Gastrocnemius medialis (tissue), 4 donors: ENCODE measurements at regions not wholly inside any gene's neighbourhood (a gene's known extent, or its start where the extent isn't known, plus 50 kb on each side); places are given as distances from the start of the nearest gene placed in this dataset.

Experiments
- ATAC-seq, 2 donors: fragments of 150-250 bp; one replicate each; pipeline ENCODE4 v1.9.1; 2016
- DNase-seq, 2 donors: peaks; one replicate each; pipeline ENCODE4 v3.0.0-alpha.2; 2019
- H3K27ac ChIP-seq, 4 donors: fragments of 200-600 bp; sonication (generic); 1 replicate in 1 of 4; 2 replicates in 3 of 4; pipeline ENCODE4 v1.5.1; 2016 to 2018; ENCODE audit warnings: mild to moderate bottlenecking in 2 of 4, moderate library complexity in 1 of 4
- H3K27me3 ChIP-seq, 3 donors: fragments of 200-600 bp; sonication (generic) in 2 of 3; 1 replicate in 1 of 3; 2 replicates in 2 of 3; pipeline versions ENCODE4 v1.5.1 to v1.6.0; 2016 to 2019; ENCODE audit warnings: mild to moderate bottlenecking in 1 of 3, moderate library complexity in 1 of 3
- H3K36me3 ChIP-seq, 2 donors: fragments of 200-600 bp; sonication (generic) in 1 of 2; one replicate each; pipeline ENCODE4 v1.5.1; 2017 to 2018
- H3K4me1 ChIP-seq, 2 donors: fragments of 200-600 bp; sonication (generic) in 1 of 2; one replicate each; pipeline ENCODE4 v1.5.1; 2016 to 2017; ENCODE audit warnings: mild to moderate bottlenecking in 2 of 2
- H3K4me3 ChIP-seq, 4 donors: fragments of 200-600 bp; sonication (generic) in 3 of 4; 1 replicate in 1 of 4; 2 replicates in 3 of 4; pipeline ENCODE4 v1.5.1; 2016 to 2019; ENCODE audit warnings: mild to moderate bottlenecking in 2 of 4
- H3K9me3 ChIP-seq, 3 donors: fragments of 200-600 bp; sonication (generic) in 2 of 3; 1 replicate in 1 of 3; 2 replicates in 2 of 3; pipeline ENCODE4 v1.5.1; 2016 to 2019
- POLR2A ChIP-seq, 2 donors: fragments of 450-650 bp; IDR thresholded peaks; one replicate each; pipeline ENCODE4 v1.6.1; 2017; ENCODE audit warnings: antibody characterized with exemption in 2 of 2, mild to moderate bottlenecking in 2 of 2, moderate library complexity in 2 of 2
- in situ Hi-C, 4 donors: fragments of 200-750 bp; cut with MboI; loops; one replicate each; pipeline versions ENCODE4 v1.15.0 to v1.8.0; 2017; ENCODE audit warnings: low sequenced_read_pairs in 4 of 4
- intact Hi-C: fragments of 100-400 bp; cut with DNase I; formaldehyde crosslinking; loops from one replicate; pipeline ENCODE4 v1.15.1; 2023; ENCODE audit warnings: low total_unique reads
- TF ChIP-seq, protein P1 (sequence below), 5 experiments: fragments of 450-650 bp in 3 of 5; fragments of 200-600 bp in 2 of 5; sonication (generic) in 2 of 5; IDR thresholded peaks in 4 of 5; conservative IDR thresholded peaks in 1 of 5; 1 replicate in 4 of 5; 2 replicates in 1 of 5; pipeline ENCODE4 v1.5.1; 2016 to 2019; ENCODE audit warnings: antibody characterized with exemption in 5 of 5, mild to moderate bottlenecking in 3 of 5, moderate library complexity in 3 of 5

GRCh38 chr16:86195863-86196630 is 297.1 kb downstream of the IRF8 start:
- no peak for TF ChIP-seq POLR2A (IDR thresholded peaks at IDR 0.05)
- TF ChIP-seq, protein P1, sequence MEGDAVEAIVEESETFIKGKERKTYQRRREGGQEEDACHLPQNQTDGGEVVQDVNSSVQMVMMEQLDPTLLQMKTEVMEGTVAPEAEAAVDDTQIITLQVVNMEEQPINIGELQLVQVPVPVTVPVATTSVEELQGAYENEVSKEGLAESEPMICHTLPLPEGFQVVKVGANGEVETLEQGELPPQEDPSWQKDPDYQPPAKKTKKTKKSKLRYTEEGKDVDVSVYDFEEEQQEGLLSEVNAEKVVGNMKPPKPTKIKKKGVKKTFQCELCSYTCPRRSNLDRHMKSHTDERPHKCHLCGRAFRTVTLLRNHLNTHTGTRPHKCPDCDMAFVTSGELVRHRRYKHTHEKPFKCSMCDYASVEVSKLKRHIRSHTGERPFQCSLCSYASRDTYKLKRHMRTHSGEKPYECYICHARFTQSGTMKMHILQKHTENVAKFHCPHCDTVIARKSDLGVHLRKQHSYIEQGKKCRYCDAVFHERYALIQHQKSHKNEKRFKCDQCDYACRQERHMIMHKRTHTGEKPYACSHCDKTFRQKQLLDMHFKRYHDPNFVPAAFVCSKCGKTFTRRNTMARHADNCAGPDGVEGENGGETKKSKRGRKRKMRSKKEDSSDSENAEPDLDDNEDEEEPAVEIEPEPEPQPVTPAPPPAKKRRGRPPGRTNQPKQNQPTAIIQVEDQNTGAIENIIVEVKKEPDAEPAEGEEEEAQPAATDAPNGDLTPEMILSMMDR (IDR thresholded peaks at IDR 0.05 in 4 of 5, conservative IDR thresholded peaks at IDR 0.05 in 1 of 5), result no peak
- H3K4me1 ChIP-seq, result no peaks in the 10 kb centered on the region
- H3K36me3 ChIP-seq, result no peaks in the 10 kb centered on the region
- no peak overlapping the region for H3K27ac ChIP-seq
- ATAC-seq (no peak), DNase-seq (no peak)
- no peak overlapping the region for H3K4me3 ChIP-seq
- intact Hi-C loops (no loop called here), in situ Hi-C loops (no loop called here)
- peaks cover 50 to 90% (median 61%) of the 10 kb centered on the region in 3 donors for H3K27me3 ChIP-seq
- no peaks in the 10 kb centered on the region for H3K9me3 ChIP-seq

DNA sequence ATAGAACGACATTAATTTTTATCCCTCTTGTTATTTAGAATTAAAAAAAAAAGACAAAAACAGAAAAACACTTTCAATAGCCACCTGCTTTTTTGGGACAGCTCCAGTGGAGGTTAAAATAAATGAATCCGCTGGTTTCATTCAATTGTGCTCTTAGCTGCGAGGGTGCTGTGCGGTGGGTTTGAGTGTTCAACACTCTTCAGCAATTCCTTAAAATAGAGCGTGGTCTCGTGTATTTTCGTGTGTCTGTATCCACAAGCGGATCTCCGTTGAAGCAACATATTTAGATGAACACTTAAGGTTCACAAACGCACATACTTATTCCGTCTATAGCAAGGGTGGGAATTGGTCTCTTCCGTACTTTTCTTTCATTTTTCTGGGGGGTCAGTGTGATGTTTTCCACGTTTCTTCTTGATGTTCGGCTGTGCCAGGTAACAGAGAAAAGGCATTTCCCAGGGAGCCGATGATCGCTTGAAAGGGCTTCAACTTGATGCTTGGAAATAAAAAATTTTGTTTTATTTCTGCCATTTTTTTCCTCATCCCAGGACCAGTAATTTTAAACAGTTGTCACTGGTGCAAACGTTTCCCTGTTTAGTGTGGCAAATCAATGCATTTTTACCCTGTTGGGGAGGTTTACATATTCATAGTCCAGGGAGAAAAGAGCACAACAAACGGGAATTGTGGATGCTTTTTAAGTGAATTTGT is 297.9 kb downstream of the IRF8 start:
- ATAC-seq, result no peak
- H3K27me3 ChIP-seq, result peaks cover 53 to 86% (median 65%) of the 10 kb centered on the region in 3 donors

GRCh38 chr16:86198206-86199118 is 299.5 kb downstream of the IRF8 start:
- no peaks in the 10 kb centered on the region for H3K4me1 ChIP-seq
- no peak for ATAC-seq
- no peak overlapping the region for H3K4me3 ChIP-seq
- H3K9me3 ChIP-seq, result no peaks in the 10 kb centered on the region
- no peak for DNase-seq
- no peak overlapping the region for H3K27ac ChIP-seq
- no peak for TF ChIP-seq POLR2A (IDR thresholded peaks at IDR 0.05)
- TF ChIP-seq, protein P1 (IDR thresholded peaks at IDR 0.05 in 4 of 5, conservative IDR thresholded peaks at IDR 0.05 in 1 of 5), result no peak
- in situ Hi-C loops (no loop called here), intact Hi-C loops (no loop called here)
- no peaks in the 10 kb centered on the region for H3K36me3 ChIP-seq
- peaks cover 57 to 76% (median 65%) of the 10 kb centered on the region in 3 donors for H3K27me3 ChIP-seq

More for the DNA sequence above, 297.9 kb downstream of the IRF8 start:
- H3K9me3 ChIP-seq, result no peaks in the 10 kb centered on the region
- DNase-seq, result no peak
- H3K27ac ChIP-seq, result no peak overlapping the region
- H3K4me1 ChIP-seq, result no peaks in the 10 kb centered on the region
- intact Hi-C loops (no loop called here), in situ Hi-C loops (no loop called here)
- no peaks in the 10 kb centered on the region for H3K36me3 ChIP-seq
- TF ChIP-seq, protein P1 (IDR thresholded peaks at IDR 0.05 in 4 of 5, conservative IDR thresholded peaks at IDR 0.05 in 1 of 5), result no peak
- no peak for TF ChIP-seq POLR2A (IDR thresholded peaks at IDR 0.05)
- H3K4me3 ChIP-seq, result no peak overlapping the region

DNA sequence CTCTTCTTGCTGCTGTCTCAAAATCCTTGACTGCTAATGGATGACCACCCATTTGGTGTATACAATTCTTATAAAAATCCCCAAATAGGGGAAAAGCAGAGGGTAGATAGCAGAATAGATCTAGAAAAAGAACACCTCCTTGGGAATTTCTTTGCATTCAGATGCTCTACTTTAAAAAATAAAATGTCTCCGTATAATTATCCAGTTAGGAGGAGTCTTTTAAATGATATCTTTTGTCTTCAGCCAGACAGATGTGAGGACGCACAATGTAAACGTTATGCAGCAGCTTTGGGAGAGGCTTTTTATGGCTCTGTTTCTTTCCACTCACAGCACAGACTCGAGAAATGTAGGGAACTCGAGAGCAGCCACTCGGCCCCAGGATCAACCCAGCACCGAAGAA is 300.2 kb downstream of the IRF8 start:
- Histone ChIP-seq H3K9me3 (no peaks in the 10 kb centered on the region), H3K27ac (no peak overlapping the region), H3K4me1 (no peaks in the 10 kb centered on the region), H3K27me3 (peaks cover 57 to 72% (median 62%) of the 10 kb centered on the region in 3 donors), H3K36me3 (no peaks in the 10 kb centered on the region), H3K4me3 (no peak overlapping the region)
- in situ Hi-C loops, result no loop called here
- DNase-seq, result no peak
- intact Hi-C loops, result no loop called here
- ATAC-seq, result no peak
- TF ChIP-seq, protein P1 (IDR thresholded peaks at IDR 0.05 in 4 of 5, conservative IDR thresholded peaks at IDR 0.05 in 1 of 5), result no peak
- no peak for TF ChIP-seq POLR2A (IDR thresholded peaks at IDR 0.05)
